ENCODE measurements at regions not wholly inside any gene's neighbourhood (a gene's known extent, or its start where the extent isn't known, plus 50 kb on each side); places are given as distances from the start of the nearest gene placed in this dataset.

DNA sequence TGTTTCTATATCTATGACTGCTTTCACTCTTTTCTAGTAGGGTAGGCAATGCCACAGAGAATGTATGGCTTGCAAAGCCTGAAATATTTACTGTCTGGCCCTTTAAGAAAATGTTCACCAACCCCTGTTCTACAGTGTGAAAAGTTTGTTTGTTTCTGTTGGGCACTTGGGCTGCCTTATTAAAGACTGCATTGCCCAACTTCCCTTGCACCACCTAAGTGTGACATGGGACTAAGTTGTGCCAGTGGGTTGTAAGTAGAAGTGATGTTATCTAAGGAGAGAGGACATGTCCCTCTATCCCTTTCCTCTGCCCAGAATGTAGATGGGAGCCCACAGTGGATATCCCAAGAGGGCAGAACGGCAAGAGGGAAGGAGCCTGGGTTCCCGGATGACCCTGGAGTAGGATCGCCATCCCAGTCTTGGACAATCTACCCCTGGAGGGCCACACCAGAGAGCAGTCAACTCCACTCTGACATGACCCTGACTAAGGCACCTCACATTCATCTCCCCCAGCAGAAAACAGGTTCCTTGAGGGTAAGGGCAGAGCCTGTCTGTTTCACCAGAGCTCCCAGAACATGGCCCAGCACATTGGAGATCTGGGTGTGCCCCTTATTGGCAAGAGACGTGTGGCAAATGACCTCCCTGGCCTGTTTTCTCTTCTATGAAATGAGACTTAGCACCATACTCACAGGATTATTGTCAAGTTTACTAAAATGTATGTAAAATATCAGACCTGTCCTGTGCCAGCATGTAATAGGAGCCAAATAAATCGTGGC is 138.8 kb downstream of the SMAD6 start:
- H3K9me1 ChIP-seq (ENCODE audit: control insufficient read depth, insufficient read depth, low read length): no peaks in the 10 kb centered on the region
- ChIA-PET CTCF (ENCODE audit: low intra/inter-chr PET ratio) (no interaction called here), POLR2A (no interaction called here)
- FAIRE-seq (no peak), DNase-seq (ENCODE audit: extremely low read depth in 1 of 4, low spot score in 3 of 4) (no peak), ATAC-seq (no peak)
- 60% methylated on average over 5 of the region's 5 CpGs for WGBS (ENCODE audit: insufficient coverage, low coverage, missing lambda C conversion rate)
- 0 out of 2 replicates have a peak, but pooled peaks cover 4% of the 10 kb centered on the region for H4K20me1 ChIP-seq (replicated peaks; ENCODE audit: control insufficient read depth, insufficient read depth, low read length)
- H2AFZ ChIP-seq (ENCODE audit: low read depth, low read length): no peak overlapping the region
- BruUV-seq (replicated peaks): no TSS peak
- no peak for TF ChIP-seq ELF2 (CRISPR knock-in tag; IDR thresholded peaks at IDR 0.05)
- TF ChIP-seq, protein P1, sequence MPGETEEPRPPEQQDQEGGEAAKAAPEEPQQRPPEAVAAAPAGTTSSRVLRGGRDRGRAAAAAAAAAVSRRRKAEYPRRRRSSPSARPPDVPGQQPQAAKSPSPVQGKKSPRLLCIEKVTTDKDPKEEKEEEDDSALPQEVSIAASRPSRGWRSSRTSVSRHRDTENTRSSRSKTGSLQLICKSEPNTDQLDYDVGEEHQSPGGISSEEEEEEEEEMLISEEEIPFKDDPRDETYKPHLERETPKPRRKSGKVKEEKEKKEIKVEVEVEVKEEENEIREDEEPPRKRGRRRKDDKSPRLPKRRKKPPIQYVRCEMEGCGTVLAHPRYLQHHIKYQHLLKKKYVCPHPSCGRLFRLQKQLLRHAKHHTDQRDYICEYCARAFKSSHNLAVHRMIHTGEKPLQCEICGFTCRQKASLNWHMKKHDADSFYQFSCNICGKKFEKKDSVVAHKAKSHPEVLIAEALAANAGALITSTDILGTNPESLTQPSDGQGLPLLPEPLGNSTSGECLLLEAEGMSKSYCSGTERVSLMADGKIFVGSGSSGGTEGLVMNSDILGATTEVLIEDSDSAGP (CRISPR knock-in tag; IDR thresholded peaks at IDR 0.05): 0 out of 2 replicates have a peak, but pooled peaks have one; percentile 43
- H3K4me2 ChIP-seq (ENCODE audit: insufficient read depth, low read length): no peak overlapping the region
- in situ Hi-C loops (cut with MboI) (no loop called here), intact Hi-C loops (cut with micrococcal nuclease) (no loop called here)
- H3K79me2 ChIP-seq (ENCODE audit: control insufficient read depth, insufficient read depth, low read length): no peaks in the 10 kb centered on the region
- no peak overlapping the region for H3K27ac ChIP-seq (ENCODE audit: extremely low read depth, low read depth, low read length)
- H3K9ac ChIP-seq (ENCODE audit: insufficient read depth in 1 of 2, low read depth in 2 of 2, low read length in 2 of 2): no peak overlapping the region
- H3K9me3 ChIP-seq (replicated peaks; ENCODE audit: control insufficient read depth, insufficient read depth, low read depth, low read length): no peaks in the 10 kb centered on the region
- H3K4me3 ChIP-seq: no peak overlapping the region
- no peaks in the 10 kb centered on the region for H3K36me3 ChIP-seq (ENCODE audit: control insufficient read depth, insufficient read depth, low read length)
- H3K27me3 ChIP-seq (ENCODE audit: control insufficient read depth in 2 of 2, insufficient read depth in 2 of 2, low read length in 2 of 2): no peaks in the 10 kb centered on the region
- peaks cover 5 to 11% of the 10 kb centered on the region in 2 experiments; a peak in 3 of 5 replicates for H3K4me1 ChIP-seq (replicated peaks in 1 of 2; ENCODE audit: control insufficient read depth in 2 of 2, insufficient read depth in 2 of 2, low read length in 2 of 2)
